NCI-H1930 (cell line): ENCODE measurements at regions not wholly inside any gene's neighbourhood (a gene's known extent, or its start where the extent isn't known, plus 50 kb on each side); places are given as distances from the start of the nearest gene placed in this dataset.
"Not testable (repeated sequence)": the region's sequence is repeated elsewhere in the genome, so short reads cannot be mapped to it uniquely, and the experiment has no call there.

Experiments
- DNase-seq, 2 experiments: peaks; one replicate each; lab custom pipeline; 2025; lab: John Stamatoyannopoulos, UW

- DNase-seq: not testable (repeated sequence)
Measured at GRCh38 chr16:22572331-22573224, 61.9 kb downstream of the NPIPB5 start.

GRCh38 chr16:22573225-22573530 lies 62.5 kb downstream of the NPIPB5 start:
- DNase-seq: not testable (repeated sequence)

- not testable (repeated sequence) for DNase-seq
Measured at GRCh38 chr16:22576506-22576905, 65.8 kb downstream of the NPIPB5 start.

- DNase-seq: not testable (repeated sequence)
Measured at GRCh38 chr16:22583195-22583594, 72.5 kb downstream of the NPIPB5 start.

- not testable (repeated sequence) for DNase-seq
Measured at GRCh38 chr16:22584459-22584858, 73.8 kb downstream of the NPIPB5 start.

- DNase-seq: not testable (repeated sequence)
Measured at GRCh38 chr16:22584941-22585340, 74.2 kb downstream of the NPIPB5 start.

- DNase-seq: not testable (repeated sequence)
Measured at GRCh38 chr16:22585431-22585830, 74.7 kb downstream of the NPIPB5 start.

- DNase-seq: not testable (repeated sequence)
Measured at GRCh38 chr16:22586732-22587131, 76.0 kb downstream of the NPIPB5 start.

GRCh38 chr16:22589757-22590156 lies 79.1 kb downstream of the NPIPB5 start:
- DNase-seq: not testable (repeated sequence)

- DNase-seq: not testable (repeated sequence)
Measured at GRCh38 chr16:22596445-22597045, 85.9 kb downstream of the NPIPB5 start.

GRCh38 chr16:22603744-22604143 lies 93.1 kb downstream of the NPIPB5 start:
- not testable (repeated sequence) for DNase-seq

- DNase-seq: not testable (repeated sequence)
Measured at GRCh38 chr16:22606619-22607018, 95.9 kb downstream of the NPIPB5 start.

GRCh38 chr16:22609798-22610197 lies 99.1 kb downstream of the NPIPB5 start:
- not testable (repeated sequence) for DNase-seq

- DNase-seq: not testable (repeated sequence)
Measured at GRCh38 chr16:22611128-22611527, 100.4 kb downstream of the NPIPB5 start.

- DNase-seq: no peak
Measured at GRCh38 chr16:22614271-22614947, 103.7 kb downstream of the NPIPB5 start.

- DNase-seq: no peak
Measured at GRCh38 chr16:22618842-22619241, 108.2 kb downstream of the NPIPB5 start.

GRCh38 chr16:22621586-22622155 lies 111.0 kb downstream of the NPIPB5 start:
- no peak for DNase-seq

- DNase-seq: no peak
Measured at GRCh38 chr16:22622703-22623102, 112.0 kb downstream of the NPIPB5 start.

GRCh38 chr16:22623351-22623781 lies 112.7 kb downstream of the NPIPB5 start:
- no peak for DNase-seq

- DNase-seq: no peak
Measured at GRCh38 chr16:22624038-22624799, 113.5 kb downstream of the NPIPB5 start.

- no peak for DNase-seq
Measured at GRCh38 chr16:22624800-22625533, 114.3 kb downstream of the NPIPB5 start.
